ENCODE measurements at regions not wholly inside any gene's neighbourhood (a gene's known extent, or its start where the extent isn't known, plus 50 kb on each side); places are given as distances from the start of the nearest gene placed in this dataset.

GRCh38 chr14:71190770-71191374 lies 283.6 kb downstream of the PCNX1 start:
- TF ChIP-seq, protein P1, sequence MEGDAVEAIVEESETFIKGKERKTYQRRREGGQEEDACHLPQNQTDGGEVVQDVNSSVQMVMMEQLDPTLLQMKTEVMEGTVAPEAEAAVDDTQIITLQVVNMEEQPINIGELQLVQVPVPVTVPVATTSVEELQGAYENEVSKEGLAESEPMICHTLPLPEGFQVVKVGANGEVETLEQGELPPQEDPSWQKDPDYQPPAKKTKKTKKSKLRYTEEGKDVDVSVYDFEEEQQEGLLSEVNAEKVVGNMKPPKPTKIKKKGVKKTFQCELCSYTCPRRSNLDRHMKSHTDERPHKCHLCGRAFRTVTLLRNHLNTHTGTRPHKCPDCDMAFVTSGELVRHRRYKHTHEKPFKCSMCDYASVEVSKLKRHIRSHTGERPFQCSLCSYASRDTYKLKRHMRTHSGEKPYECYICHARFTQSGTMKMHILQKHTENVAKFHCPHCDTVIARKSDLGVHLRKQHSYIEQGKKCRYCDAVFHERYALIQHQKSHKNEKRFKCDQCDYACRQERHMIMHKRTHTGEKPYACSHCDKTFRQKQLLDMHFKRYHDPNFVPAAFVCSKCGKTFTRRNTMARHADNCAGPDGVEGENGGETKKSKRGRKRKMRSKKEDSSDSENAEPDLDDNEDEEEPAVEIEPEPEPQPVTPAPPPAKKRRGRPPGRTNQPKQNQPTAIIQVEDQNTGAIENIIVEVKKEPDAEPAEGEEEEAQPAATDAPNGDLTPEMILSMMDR (conservative IDR thresholded peaks at IDR 0.05; ENCODE audit: low read depth, low read length): no peak
- no peak for TF ChIP-seq EZH2 (IDR thresholded peaks at IDR 0.05; ENCODE audit: low read length, unreplicated experiment)
- TF ChIP-seq EZH2phosphoT487 (IDR thresholded peaks at IDR 0.05; ENCODE audit: borderline replicate concordance, low read length): no peak
